Activated CD4-positive, CD25-positive, alpha-beta regulatory T cell treated with anti-CD3 and anti-CD28 coated beads, Interleukin-2, amount 50 U/mL, for 72 hours (primary cell): ENCODE measurements at regions not wholly inside any gene's neighbourhood (a gene's known extent, or its start where the extent isn't known, plus 50 kb on each side); places are given as distances from the start of the nearest gene placed in this dataset.

Experiments
- DNase-seq: peaks from one replicate; pipeline ENCODE4 v3.0.0; 2021

DNA sequence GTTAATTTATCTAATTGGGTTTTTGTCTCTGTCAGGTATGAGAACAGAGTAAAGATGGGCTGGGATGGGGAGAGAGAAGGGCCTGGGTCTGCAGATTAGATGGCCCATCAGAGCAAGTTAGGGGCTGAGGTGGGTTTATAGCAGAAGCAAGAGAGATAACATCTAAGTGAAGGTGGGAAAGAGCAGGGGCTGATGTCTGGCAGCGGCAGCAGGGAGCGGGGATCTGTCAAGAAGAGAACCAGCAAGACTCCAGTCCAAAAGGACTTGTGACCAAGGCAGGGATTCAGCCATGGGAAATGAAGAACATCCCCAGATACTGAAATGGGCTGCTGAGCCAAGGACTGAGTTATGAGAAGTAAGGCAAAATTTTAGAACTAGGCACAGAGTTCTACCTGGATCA lies 320.6 kb upstream of the TBL1XR1 start:
- no peak for DNase-seq

DNA sequence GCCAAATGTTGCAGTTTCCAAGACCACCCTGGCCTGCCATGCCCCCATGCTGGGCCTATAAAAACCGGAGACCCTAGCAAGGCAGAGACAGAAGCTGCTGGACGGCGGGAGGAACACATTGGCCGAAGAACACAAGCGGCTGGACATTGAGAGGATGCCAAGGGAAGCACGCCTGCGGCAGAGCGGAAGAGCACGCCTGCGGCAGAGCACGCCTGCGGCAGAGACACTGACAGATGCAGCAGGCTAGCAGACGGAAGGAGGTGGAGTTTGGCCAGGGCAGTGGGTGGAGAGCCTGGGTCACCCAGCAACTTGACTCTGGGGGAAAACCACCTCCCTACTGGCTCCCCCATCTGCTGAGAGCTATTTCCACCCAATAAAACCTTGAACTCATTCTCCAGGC lies 322.3 kb upstream of the TBL1XR1 start:
- DNase-seq: no peak

- DNase-seq: no peak
Measured at GRCh38 chr3:177521305-177521704, 324.0 kb upstream of the TBL1XR1 start.

- DNase-seq: no peak
Measured at GRCh38 chr3:177522051-177522450, 324.8 kb upstream of the TBL1XR1 start.

DNA sequence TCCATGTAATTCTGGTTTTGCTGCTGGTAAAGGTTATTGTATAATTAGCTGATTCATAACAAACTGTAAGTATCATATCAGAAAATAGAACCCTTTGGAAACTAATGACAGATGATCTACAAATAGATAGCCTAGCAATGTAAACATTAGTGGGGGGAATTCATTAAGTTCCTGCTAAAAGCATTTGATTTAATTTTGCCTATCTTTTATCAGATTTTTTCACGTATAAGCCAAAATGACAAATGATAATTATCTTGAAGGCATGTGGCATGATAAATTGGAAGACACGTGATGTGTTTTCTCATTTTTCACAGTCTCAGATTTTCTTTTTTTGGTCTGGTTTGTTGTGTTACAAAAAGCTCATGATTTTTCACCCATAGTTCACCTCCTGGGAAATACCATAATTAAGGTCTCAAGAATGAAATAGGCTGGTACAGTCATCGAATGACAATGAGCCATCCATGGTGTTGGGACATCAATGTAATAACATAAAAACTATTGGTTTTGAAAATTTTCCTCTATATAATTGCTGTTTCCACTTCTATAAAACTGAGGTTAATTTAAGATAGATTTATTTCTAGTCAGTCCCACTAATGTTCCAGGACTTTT lies 325.9 kb upstream of the TBL1XR1 start:
- DNase-seq: no peak

DNA sequence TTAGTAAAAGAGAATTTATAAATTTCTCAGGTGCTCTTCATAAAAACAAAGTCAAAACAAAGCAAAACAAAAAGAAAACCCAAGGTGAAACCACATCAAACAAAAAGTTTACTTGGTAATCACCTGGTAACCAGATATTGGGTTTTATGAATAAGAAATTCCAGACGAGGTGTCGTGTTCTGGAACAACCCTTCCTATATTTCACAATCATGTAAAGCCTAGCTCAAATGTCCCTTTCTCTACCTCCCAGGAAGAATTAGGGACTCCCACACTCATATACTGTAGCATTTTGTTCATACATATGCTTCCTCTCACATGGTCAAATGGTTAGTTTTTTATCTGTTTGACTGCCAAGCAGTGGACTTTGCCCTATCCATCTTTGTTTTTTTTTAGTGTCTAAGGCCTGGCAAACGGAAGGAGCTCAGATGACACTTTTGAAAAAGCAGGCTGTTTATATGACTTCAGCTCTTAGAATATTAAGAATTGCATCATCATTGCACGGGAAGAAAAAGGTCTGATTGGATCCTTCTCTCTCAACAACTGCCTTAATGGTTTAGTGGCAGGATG lies 326.7 kb upstream of the TBL1XR1 start:
- DNase-seq: no peak

DNA sequence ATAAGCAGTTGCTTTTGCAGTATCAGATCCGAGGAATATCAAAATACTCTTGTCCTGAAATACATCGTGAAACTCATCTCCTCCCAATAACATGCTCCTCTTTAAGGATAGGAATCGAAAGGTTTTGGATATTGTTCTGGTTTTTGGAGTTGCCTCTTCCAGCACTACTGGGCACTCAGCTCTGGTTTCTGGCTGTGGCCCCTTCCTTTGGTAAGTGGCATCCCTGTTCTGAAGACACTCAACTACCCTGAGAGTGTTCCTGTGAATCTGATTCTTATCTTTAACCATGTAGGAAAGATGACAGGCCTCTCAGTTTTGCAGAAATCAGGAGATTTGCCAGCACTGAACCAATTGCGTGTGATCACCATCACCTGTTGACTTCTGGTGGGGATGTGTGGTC lies 327.5 kb upstream of the TBL1XR1 start:
- DNase-seq: no peak

- no peak for DNase-seq
Measured at GRCh38 chr3:177525414-177525813, 328.1 kb upstream of the TBL1XR1 start.

DNA sequence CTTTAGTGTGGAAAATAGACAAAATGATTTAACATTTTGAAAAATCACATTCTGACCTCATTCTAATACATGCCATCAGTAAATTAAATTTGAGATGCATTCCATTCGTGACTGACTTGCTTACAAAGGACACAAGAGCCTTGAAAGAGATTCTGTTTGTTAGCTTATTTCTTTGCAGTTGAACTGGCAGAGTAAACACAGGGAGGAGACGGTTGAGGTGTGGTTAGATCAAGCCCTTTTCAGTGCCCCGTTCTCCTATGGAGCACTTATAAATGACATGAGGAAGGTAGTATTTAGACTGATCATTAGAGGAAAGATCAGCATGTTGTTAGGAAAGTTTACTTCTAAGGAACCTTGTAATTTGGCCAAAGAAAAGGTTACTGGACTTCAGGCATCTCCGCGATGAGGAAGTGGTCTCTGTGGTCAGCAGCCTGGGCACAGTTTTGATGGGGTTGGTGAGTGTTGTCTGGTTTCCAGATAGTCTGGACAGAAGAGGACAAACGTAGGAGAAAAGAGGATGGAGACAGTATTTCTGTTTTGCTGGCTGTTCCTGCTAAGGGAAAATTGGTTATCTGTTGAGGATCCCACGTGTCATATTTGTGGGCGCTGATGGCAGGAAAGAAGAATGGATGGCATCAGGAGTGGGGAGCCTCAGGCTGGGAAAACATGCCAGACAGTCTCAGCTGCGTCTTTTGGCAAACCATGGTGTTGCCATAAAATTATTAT lies 328.9 kb upstream of the TBL1XR1 start:
- DNase-seq: no peak

DNA sequence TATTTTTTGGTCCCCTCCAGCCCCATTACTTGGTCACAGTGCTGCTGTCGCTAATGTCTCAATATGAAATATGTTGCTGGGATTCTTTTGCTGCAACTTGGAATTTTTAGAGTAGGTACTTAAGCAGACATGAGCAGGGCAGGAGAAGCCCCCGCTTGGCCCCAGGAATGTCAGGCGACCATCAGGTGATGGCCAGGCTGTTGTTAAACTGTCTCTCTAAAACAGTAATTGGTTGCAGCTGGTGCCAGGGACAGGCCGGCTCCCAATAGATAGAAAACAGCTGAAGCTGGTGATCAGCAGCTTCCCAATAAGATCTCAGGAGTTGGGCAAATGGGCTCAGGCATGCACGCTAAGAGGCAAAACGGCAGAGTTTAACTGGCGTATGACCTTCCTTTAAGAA lies 329.9 kb upstream of the TBL1XR1 start:
- no peak for DNase-seq

DNA sequence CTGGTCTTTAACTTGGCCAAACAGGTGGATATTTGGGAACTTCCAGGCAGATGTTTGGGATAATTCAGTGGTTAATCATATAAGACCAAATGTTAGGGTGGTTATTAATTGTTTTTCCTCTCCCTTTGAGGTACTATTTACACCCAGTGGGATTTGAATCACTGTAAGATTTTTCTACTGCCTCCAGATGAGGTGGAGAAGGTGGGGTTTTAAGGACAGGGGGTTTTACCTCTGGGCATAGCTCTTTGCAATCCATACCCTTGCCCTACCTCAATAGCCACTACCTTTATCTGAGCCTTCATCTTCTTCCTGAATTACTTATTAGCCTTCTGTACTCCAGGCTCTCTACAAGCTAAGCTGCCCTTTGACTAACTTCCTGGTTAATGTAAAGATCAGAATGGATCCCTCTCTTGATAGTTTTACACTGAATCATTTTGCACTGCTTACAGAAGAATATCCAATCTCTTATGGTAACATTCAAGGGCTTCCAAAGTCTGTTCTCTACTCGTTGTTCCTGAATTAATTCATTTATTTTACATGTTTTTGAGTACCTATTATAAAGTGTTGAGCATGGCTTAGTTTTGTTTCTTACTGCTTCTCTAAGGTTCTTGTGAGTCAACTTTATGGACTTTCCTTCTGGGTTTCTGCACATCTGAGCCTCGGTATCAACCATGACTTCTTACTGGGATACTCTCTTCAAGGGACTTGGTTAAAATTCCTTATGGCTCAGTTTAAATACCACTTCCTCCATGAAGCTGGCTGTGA lies 331.2 kb upstream of the TBL1XR1 start:
- DNase-seq: no peak

DNA sequence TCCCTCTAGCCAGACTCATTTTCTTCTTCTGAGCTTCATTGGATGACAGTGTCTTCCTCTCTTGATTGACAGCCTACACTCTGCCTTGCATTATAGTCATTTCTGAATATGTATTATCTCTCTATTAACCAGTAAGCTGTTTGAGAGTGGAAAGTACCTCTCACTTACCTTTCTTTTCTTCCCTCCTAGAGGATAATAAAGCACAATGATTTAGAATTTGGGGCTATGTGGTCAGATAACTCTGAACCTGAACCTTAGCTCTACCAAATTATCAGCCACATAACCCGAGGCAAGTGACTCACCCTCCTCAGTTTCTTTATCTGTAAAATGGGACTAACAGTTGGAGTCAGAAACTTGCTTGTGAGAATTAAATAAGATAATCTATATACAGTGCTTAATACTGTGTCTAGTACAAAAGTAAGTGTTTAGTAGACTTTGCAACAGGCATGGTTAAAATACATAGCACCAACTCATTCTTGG lies 331.8 kb upstream of the TBL1XR1 start:
- no peak for DNase-seq

GRCh38 chr3:177529716-177530335 lies 332.5 kb upstream of the TBL1XR1 start:
- DNase-seq: no peak

- DNase-seq: no peak
Measured at GRCh38 chr3:177530908-177531307, 333.6 kb upstream of the TBL1XR1 start.

DNA sequence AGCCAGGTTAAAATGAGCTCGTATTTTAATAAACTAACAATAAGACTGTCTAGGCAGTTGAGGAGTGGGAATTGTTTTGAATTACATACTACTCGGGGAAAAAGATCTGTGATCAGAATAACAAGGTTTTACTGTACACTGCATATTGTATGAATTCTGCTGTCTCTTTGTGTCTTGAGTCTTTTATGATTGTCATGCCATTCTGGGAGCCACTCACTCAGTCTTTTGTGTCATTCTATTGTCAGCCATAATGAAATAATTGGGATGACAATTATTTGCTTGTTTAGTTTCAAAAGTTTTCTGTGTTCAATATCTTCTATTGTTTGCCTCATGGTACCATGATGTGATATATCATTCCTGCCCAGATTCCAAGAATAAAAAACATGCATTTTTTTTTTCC lies 339.6 kb upstream of the TBL1XR1 start:
- DNase-seq: no peak

DNA sequence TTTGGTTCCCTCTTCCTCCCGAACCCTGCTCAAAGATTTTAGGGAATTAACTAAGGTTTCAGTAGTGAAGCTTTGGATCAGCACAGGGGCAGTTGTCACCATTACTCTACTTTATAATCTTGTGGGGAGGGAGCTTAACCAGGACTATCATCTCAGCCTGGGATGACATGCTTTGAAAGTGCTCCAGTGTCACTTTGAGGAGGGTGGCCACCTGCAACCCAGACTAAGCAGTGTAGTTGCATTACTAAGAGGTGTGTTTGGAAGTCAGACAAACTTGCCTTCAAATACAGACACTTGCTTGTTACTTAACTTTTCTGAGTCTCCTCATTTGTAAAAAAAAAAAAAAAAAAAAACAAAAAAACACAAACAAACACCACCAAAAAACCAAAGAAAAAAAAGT lies 340.3 kb upstream of the TBL1XR1 start:
- no peak for DNase-seq

DNA sequence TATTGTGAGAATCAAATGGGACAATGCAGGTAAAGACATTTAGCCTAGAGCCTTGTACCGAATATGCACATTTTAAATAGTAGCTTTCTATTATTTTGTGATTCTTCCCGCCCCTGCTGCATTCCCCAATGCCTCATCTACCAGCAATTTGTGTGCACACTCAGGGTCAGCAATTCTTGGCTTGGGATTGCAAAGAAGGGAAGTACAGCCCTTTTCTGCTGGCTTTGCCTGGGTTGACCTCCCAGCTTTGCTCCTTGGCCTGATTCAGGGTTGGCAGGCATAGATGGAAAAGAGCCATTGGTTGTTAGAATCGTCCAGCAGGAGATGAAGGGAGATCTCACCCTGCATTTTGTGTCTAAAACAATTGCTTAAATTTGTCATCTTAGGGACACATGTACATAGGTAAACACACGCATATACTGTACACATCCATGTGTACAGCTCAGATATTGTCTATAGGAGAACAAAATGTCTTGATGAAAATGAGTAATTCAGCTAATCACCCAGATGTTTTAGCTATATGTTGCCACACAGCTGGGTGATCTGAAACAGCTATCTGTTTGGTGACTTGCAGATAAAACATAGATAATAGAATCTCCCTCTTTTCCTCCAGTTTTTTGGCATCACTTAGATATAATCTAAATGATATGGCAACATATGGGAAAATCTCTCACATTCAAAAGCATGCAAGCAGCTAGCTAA lies 340.9 kb upstream of the TBL1XR1 start:
- no peak for DNase-seq

- DNase-seq: no peak
Measured at GRCh38 chr3:177538750-177539730, 341.8 kb upstream of the TBL1XR1 start.

DNA sequence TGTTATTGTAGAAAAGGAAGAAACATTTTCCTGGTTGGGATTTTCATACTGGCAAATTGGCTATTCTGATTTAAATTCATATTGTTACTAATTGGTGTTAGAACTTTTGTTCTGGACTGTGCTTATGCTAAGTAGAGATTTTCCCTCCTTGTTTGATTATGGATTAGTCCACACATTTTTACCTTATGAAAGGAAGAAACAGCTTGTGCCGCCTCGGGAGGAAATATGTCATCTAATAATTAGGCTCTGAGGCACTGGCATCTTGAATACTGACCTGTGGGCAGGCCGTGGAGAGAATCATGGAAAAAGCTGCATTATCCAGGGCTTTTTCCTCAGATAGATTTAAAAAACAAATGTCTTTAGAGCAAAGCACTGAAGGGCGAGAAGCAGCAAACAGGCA lies 344.3 kb upstream of the TBL1XR1 start:
- no peak for DNase-seq

- DNase-seq: no peak
Measured at GRCh38 chr3:177545964-177546363, 348.7 kb upstream of the TBL1XR1 start.

- no peak for DNase-seq
Measured at GRCh38 chr3:177547711-177548350, 350.5 kb upstream of the TBL1XR1 start.
